ENCODE measurements at regions not wholly inside any gene's neighbourhood (a gene's known extent, or its start where the extent isn't known, plus 50 kb on each side); places are given as distances from the start of the nearest gene placed in this dataset.
A peak's percentile ranks its signal among the peaks of the same experiment; 100 is the strongest.

DNA sequence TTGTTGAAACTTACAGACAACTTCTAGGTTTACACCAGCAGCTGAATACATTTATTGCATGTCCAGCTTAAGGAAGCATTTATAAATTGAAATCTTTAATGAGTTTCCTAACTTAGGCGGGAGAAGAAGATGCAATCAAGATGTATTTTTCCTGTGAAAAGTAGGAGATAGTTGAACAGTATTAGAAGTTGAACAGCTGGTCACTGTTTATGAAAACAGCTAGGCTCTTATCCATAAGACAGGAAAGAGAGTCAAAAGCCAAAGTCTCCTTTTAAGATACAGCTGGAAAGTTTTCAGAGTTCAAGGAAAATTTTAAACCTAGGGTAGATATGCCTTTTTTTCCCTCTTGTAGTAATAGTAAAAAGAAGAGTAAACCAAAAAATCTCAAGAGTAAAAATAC, 236.1 kb upstream of the FERD3L start:
- TF ChIP-seq, protein P1, sequence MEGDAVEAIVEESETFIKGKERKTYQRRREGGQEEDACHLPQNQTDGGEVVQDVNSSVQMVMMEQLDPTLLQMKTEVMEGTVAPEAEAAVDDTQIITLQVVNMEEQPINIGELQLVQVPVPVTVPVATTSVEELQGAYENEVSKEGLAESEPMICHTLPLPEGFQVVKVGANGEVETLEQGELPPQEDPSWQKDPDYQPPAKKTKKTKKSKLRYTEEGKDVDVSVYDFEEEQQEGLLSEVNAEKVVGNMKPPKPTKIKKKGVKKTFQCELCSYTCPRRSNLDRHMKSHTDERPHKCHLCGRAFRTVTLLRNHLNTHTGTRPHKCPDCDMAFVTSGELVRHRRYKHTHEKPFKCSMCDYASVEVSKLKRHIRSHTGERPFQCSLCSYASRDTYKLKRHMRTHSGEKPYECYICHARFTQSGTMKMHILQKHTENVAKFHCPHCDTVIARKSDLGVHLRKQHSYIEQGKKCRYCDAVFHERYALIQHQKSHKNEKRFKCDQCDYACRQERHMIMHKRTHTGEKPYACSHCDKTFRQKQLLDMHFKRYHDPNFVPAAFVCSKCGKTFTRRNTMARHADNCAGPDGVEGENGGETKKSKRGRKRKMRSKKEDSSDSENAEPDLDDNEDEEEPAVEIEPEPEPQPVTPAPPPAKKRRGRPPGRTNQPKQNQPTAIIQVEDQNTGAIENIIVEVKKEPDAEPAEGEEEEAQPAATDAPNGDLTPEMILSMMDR (conservative IDR thresholded peaks at IDR 0.05; ENCODE audit: control insufficient read depth, insufficient read depth, low read depth, low read length) = no peak
- H3K4me3 ChIP-seq (ENCODE audit: control insufficient read depth, low read depth, low read length) = no peak overlapping the region
- DNase-seq (ENCODE audit: low read depth) = no peak

DNA sequence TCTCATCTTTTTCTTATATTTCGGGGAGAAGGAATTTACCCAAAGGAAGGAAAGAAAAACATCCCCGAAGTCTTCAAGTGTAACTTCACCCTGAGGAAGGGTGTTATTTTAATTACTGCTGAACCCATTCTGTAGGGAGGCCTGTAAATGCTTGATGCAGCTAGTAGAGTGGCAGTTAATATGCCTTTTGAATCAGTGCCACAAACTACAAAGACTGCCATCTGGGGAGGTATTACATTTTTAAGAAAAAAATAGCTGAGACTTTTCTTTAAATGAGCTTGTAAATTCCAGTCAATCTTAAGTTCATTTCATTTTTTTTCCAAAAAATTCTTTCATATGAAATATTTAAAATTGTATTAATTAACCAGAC, 233.1 kb upstream of the FERD3L start:
- TF ChIP-seq, protein P1 (conservative IDR thresholded peaks at IDR 0.05; ENCODE audit: control insufficient read depth, insufficient read depth, low read depth, low read length) = no peak
- no peak for DNase-seq (ENCODE audit: low read depth)
- H3K4me3 ChIP-seq (ENCODE audit: control insufficient read depth, low read depth, low read length) = no peak overlapping the region

DNA sequence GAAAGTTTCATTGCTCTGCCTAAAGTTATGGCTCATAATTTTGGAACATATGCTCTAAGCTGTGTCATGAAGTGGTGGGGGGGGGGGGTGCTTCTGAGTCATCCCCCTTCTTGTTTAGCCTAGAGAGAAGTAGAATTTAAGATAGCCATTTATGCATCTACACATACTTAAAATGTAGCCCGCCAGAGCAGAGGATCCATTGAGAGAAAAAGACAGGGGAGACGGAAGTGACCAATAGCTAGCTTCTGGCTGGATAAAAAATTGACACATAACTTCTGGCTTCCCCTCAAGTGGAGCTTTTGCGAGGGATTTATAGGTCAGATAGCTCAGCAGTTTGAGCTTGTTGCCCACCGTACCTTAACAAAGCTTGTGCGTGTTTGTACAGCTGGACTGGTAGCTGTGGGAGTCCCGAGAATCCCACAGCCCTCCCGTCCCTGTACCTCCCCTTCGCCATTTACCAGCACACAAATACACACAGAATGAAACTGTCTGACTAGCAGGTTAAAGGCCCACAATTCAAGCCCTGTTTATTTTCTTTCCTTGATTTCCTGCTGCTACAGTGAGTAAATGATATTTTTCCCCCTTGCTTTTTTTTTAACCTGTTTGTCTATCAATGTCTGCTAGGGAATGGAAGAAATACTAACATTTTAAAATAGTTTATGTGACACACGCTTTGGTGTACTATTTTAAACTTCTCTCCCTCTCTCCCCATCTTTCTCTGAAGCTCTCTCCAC, 232.6 kb upstream of the FERD3L start:
- peak; percentile 63 for DNase-seq (ENCODE audit: low read depth)
- H3K4me3 ChIP-seq (ENCODE audit: control insufficient read depth, low read depth, low read length) = no peak overlapping the region
- TF ChIP-seq, protein P1 (conservative IDR thresholded peaks at IDR 0.05; ENCODE audit: control insufficient read depth, insufficient read depth, low read depth, low read length) = no peak

DNA sequence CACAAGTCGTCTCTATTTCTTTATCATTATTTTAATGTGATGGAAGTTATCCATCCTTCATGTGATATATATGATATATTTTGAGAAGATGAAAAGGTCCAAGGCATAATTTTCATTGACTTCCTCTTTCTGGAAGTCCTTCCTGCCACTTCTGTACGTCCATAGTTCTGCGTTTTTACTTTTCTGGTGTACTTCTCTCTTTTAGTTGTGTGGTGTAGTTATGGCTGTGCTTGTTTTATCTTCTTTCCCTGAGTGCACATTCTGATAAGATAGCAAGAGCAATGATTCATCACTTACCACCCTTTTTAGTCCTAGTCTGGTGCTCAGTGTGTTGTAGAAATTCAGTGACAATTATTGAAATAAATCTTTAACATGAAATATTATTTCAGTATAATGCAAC, 231.3 kb upstream of the FERD3L start:
- DNase-seq (ENCODE audit: low read depth) = no peak
- TF ChIP-seq, protein P1 (conservative IDR thresholded peaks at IDR 0.05; ENCODE audit: control insufficient read depth, insufficient read depth, low read depth, low read length) = no peak
- no peak overlapping the region for H3K4me3 ChIP-seq (ENCODE audit: control insufficient read depth, low read depth, low read length)

DNA sequence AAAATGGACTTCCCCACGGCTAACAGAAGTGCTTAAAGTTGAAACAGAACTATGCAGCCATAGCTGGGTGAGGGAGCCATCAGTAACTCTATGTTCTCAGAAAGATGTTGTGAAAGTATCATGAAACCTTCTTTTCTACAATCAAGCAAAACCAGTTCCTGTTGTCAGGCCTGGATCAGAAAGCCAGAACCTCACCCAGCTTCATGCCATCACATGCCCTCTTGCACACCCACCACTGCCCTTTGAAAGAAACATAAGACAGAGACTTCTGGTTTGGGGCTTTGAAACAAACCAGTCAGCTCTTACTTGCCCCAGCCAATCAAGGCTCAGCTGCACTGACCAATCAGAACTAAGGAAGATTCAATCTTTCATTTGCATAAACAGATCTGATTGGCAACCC, 230.8 kb upstream of the FERD3L start:
- TF ChIP-seq, protein P1 (conservative IDR thresholded peaks at IDR 0.05; ENCODE audit: control insufficient read depth, insufficient read depth, low read depth, low read length) = no peak
- H3K4me3 ChIP-seq (ENCODE audit: control insufficient read depth, low read depth, low read length) = no peak overlapping the region
- DNase-seq (ENCODE audit: low read depth) = no peak

DNA sequence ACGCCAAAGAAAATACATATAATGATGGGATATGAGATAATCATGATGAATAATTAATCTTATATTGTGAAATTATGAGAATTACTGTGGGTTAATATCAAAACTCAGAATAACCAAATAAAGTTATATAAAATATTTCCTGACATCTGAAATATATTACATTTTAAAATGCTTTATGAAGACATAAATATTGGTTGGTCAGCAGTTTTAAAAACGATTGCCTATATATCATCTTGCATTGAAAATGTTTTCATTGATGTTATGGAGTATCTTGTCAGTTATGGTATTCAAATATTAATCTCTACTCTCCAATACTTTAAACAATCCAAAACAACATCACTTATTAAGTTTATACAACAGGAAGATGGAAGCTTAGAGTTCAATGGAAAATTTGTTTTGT, 228.1 kb upstream of the FERD3L start:
- no peak overlapping the region for H3K4me3 ChIP-seq (ENCODE audit: control insufficient read depth, low read depth, low read length)
- TF ChIP-seq, protein P1 (conservative IDR thresholded peaks at IDR 0.05; ENCODE audit: control insufficient read depth, insufficient read depth, low read depth, low read length) = no peak
- no peak for DNase-seq (ENCODE audit: low read depth)

DNA sequence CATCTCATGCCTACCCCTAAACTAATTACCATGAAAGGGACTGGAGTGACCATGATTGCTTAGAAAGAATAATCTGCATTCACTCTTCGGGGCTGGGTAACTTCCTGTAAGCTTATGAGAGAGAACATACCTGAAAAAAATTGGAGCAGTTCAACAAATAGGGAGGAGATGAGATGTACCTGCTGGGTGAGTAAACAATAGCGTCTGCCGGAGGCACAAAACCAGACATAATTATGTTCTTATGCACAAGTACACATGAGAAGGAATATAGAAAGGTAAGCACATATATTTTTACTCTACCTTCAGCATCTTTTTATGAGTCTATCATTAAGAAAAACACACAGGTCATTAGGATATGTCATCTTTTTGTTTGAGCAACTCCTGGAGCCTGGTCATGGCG, 224.6 kb upstream of the FERD3L start:
- no peak for DNase-seq (ENCODE audit: low read depth)
- TF ChIP-seq, protein P1 (conservative IDR thresholded peaks at IDR 0.05; ENCODE audit: control insufficient read depth, insufficient read depth, low read depth, low read length) = no peak
- H3K4me3 ChIP-seq (ENCODE audit: control insufficient read depth, low read depth, low read length) = no peak overlapping the region
